DMS53 (cell line): ENCODE measurements at regions not wholly inside any gene's neighbourhood (a gene's known extent, or its start where the extent isn't known, plus 50 kb on each side); places are given as distances from the start of the nearest gene placed in this dataset.
A peak's percentile ranks its signal among the peaks of the same experiment; 100 is the strongest.
"Not testable (repeated sequence)": the region's sequence is repeated elsewhere in the genome, so short reads cannot be mapped to it uniquely, and the experiment has no call there.

Experiments
- DNase-seq: peaks from one replicate; lab custom pipeline; 2025; lab: John Stamatoyannopoulos, UW

DNA sequence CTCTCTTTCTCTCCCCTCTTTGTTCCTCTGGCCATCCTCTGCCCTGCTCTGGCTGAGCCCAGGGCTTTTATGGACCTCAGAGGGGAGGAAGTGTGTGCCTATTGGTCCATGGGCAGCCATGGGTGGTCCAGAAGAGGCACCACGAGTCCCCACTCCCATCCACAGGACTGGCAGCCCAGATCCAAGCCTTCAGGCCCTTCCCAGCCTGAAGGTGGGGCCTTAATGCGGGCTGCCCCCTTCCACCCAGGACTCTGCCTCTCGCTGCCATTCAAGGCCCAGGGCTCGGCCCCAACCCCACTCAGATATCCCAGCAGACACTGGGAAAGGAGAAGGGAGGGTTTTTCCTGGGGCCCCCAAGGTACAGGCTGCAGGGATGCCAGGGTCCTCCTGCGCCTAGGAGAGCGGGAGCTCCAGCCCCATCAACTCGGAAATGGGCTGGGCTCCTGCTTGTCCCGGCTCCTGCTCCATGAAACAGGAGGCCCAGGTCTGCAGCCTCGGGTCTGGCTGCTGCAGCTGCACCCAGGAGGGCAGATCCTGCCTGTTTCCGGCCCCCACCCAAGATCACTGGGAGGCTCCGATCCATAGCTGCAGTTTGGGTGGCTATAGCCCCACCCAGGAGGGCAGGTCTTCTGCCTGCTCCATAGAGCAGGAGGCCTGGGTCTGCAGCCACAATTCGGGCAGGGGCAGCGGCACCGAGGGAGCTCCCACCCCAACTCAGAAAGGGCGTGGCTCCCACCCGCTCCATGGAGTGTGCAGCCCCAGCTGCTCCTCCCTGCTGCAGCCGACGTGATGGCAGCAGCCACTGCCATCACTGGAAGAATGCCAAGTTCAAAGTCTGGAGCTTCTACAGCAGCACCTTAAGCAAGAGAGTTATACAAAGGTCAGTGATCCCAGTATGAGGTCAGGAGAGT, 116.6 kb upstream of the RBBP8 start:
- no peak for DNase-seq

DNA sequence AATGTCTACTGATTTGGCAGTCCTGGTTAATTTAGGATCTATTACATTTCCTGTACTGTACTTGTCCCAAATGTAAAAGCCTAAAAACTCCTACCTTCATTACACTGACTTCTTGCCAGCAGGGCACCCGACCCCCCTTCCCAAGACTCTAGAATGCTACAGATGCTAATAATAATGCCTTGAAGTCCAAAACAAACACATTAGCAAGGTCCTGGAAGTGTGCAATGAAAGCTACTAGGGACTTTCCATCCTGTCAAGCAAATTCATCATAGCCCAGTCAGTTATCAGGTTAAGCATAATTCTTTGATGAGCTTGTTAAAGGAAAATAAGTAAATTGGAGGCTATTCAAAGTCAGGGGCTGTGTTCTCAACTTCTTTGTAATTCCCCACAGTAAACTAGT, 115.3 kb upstream of the RBBP8 start:
- peak; percentile 1 for DNase-seq

DNA sequence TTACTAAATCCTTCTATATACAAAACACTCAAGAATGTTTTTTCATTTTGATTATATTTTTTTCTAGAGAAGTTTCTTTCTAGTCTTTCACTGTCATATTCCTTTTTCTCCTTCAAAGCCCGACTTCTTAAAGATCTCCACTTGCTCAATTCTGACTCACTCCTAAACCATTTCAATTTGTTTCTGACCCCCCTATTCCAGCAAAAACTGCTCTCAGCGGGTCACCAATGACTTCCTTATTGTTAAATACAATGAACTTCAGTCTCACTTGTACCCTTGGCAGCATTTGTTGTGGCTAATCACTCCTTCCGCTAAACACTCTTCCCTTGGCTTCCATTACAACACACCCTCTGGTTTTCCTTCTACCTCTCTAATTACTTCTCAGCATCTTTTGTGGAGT, 111.1 kb upstream of the RBBP8 start:
- DNase-seq: no peak

DNA sequence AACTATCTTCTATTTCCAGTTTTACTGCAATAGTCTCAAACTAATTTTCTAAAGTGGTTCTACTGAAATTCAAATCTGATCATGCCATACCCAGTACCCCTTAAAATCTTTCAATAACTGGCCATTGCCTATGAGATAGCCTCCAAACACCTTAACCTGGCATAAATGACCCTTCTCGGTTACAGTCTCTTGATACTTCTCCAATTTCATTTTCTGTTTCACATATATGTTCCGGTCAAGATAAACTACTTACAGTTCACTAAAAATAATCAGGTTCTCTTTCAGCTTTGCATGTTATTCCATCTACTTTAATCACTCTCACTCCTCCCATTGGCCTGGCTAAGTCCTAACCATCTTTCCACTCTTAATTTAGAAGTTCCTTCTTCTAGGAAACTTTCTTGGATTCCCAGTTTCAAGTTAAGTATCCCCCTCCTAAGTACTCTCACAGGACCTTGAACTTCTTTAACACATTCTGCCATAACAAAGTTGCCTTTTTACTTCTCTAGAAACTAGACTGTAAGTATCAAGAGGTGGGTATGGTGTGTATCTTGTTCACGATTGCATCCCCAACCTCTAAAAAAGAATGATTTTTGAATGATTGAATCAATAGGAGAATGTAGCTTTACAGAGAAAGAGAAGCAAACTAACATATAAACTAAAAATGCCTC, 110.2 kb upstream of the RBBP8 start:
- no peak for DNase-seq

DNA sequence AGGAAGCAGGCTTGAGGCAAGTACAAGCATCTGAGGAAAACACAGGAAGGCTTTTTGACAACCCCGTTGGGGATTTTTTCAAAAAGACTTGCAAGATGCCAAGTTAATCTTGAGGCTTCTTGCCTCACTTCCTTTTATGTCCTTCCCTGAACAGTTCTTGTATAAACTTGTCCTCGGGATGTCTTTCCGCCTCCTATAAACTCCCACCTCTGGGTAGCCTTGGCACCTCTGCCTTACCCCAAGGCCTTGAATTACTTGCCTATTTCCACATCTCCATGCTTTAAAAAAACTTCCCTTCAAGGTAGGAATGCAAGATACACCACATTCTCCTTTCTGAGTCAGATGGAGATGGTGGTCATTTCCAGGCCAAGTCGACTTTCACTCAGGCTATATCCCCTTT, 106.4 kb upstream of the RBBP8 start:
- no peak for DNase-seq

DNA sequence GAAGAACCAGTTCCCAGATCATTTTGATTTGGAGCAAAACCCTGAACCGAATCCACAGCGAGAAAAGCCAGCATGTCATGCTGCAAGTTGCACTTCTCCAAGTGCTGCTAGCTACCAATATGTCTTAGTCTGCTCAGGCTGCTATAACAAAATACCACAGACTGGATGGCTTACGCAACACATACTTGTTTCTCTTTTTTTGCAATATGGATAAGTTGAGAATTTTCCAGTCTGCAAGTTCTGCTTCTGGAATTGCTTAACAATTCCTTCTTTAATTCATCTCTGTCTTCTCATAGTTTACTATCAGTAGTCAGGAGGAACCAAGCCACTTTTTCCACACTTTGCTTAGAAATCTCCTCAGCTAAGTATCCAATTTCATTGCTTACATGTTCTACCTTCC, 105.9 kb upstream of the RBBP8 start:
- DNase-seq: no peak

DNA sequence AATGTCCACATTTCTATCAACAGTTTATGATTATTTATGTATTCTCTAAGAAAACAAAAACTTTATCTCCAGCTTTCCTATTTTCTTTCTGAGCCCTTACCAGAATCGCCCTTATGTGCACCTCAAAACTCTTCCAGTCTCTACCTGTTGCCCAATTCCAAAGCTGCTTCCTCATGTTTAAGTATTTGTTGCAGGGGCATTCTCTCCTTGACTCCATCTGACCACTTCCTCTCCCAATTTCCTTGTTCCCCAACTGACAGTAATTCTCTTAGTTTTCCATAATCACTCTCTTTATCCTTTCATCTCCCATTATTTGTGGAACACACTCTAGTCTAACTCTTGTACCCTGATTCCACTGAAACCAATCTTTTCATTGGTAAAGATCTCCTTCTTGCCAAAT, 105.4 kb upstream of the RBBP8 start:
- no peak for DNase-seq

DNA sequence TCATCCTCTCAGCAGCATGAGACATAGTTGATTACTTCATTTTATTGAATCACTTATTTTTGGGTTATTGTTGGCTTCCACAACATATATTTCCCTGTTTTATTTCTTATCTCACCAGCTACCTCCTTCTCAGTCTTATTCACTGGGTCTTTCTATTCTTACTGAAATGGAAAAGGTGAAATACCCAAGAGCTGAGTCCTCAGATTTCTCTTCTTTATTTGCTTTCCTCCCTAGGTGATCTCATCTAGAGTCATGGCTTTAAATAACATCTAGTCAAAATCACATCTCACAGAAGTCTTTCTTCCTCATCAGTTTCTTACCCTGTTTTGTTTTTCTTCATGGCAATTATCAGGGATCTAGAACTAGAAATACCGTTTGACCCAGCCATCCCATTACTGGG, 105.0 kb upstream of the RBBP8 start:
- DNase-seq: no peak

DNA sequence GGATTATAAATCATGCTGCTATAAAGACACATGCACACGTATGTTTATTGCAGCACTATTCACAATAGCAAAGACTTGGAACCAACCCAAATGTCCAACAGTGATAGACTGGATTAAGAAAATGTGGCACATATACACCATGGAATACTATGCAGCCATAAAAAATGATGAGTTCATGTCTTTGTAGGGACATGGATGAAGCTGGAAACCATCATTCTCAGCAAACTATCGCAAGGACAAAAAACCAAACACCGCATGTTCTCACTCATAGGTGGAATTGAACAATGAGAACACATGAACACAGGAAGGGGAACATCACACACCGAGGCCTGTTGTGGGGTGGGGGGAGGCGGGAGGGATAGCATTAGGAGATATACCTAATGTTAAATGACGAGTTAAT, 104.5 kb upstream of the RBBP8 start:
- DNase-seq: not testable (repeated sequence)

DNA sequence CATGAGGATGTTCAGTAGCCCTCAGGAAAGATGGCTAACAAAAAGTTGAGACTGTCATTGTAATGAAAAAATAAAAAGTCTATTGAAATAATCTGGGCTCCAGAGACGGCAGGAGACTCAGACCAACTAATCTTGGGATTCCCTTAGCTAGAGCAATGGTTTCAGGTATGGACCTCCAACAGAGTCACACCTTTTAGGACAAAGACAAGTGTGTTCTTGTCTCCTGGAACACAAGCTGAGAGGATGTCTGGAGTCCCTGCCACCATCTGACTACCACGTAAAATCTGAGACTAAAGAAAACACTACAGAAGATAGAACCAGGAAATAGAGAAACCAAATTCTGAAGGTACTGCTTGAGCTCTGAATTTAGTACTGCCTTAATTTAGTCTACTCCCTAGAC, 103.3 kb upstream of the RBBP8 start:
- peak; percentile 48 for DNase-seq

DNA sequence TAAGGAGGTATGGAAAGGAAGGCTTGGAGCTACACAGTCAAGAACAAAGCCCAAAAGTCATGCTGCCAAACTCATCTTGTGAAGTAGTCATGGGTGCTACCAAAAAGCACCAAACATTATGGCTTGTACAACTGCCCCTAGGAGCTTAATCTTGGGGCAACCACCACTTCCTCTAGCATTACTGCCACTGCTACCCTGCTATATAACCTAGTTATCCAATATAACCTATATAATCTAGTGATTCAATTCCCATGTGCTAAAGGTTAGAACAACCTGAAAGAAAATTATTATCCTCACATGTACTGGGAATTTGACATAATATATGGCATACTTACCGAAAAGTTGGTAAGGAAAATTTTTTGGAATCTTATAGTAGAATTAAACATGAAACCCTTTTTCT, 102.6 kb upstream of the RBBP8 start:
- no peak for DNase-seq

DNA sequence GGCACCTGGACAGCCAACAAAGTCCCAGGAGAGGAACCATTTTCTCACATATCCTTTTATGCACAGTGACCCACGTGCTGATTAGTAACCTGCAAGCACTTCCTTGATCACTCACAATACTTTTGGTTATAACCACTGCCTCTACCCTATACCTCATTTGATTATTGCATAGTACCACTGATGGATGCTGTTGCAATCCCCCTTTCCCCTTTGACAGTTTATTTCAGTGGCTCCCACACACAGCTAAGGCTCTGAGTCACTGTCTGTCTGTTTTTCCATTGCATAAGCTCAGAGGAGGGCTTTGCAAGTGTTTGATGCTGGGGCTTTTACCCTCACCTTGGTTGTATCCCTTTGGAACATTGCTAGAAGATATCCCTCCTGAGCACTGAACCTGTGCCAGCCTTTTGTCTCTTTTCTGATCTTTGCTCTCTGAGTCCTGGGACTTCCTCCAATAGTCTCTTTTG, 101.7 kb upstream of the RBBP8 start:
- DNase-seq: no peak

DNA sequence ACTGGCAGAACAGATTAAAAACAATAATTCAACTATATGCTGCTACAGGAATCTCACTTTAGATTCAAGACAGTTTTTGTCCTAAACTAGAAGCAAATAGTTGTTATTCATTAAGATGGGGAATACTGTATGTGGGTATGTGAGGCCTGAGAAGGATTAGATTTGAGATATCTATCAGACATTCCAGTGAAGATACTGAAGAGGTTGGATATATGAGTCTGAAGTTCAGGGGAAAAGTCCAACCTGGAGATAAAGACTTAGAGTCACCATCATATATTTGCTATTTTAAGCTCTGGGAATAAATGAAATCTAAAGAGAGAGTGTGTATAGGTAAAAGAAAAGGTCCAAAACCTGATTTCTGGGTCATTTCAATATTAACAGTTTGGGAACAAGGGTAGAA, 96.2 kb upstream of the RBBP8 start:
- no peak for DNase-seq

DNA sequence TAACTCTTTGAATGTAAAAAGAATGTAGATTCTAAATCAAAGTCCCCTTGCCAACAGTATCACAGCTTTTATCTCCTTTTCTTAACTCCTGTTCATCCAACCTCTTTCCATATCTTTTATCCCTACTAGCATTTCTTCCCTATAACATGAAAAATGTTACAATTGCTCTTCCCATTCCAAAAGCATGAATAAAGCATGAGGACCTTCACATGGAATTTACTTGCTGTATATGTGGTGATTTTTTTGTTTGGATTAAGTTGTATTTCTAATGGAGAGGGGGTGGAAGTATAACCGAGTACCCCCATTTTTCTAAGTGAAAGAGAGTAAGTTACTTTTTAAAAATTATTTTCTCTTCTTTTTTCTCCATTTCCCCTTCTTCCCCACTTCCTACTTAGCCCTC, 94.9 kb upstream of the RBBP8 start:
- no peak for DNase-seq

DNA sequence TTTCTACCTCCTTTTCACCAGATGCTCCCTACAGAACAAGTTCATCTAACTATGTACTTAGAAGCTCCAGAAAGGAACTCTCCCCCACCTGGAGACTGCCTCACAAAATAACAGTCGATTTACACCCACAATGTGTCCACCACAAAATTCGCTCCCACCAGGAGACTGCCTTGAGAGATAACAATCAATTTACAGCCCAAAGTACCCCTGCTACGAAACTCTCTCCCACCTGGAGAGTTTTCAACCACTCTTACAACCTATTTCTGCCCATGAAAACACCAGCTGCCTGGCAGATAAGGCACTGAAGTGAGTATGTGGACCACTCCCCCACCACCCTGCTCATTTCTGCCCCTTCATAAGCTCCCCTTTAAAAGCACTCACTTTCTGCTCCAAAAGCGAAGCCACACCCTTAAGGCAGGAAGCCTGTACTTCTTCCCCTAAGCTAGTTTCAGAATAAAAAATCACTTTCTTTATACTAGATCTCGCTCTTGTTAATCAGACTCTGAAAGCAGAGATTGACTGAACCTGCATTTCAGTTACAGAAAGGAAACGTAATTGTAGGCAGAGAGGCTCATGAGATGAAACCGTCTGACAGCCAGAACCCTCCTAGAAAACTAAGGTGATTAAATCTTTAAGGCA, 94.4 kb upstream of the RBBP8 start:
- no peak for DNase-seq

DNA sequence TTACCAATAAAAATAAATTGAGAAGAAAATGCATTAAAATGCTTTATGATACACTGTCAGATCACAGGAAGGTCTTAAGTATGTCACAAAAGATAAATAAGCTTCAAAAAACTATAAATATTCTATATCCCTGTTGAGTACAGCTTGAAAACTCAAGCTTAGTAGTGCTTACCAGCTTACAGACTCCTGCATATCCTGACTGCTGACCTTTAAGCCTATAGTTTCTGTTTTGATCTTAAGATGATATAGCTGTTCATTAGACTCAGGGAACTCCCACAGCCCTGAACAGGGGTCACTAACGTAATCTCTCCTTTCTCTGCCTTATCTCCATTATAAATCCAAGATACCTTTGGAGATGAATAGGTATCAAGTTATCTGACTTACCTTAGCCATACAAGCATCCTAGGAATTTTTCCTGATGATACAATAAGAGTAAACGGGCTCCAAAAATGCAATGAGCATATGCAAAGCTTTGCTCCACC, 93.7 kb upstream of the RBBP8 start:
- DNase-seq: no peak

DNA sequence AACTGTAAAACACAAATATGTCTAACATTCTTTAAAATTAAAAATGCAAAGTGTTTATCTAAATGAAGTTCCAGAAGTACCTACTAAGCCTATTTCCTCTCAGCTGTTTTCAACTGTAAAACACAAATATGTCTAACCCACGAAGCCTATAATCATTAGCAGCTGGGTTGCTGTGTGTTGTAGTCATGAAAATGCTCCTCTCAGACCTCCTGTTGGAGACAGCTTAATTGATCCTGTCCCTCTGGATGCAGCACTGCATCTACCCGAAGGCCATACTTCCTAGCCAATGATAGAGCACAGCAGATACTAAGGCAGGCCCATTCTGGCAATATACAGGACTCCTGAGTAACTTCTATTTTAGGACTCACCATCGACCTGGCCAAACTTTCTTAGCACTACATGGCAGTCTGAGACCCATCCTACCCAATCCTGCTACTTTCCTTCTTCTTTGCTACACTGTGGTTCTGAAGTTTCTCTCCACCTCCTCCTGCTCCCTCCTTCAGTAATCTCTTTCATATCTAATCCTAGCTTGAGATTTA, 92.5 kb upstream of the RBBP8 start:
- DNase-seq: no peak

DNA sequence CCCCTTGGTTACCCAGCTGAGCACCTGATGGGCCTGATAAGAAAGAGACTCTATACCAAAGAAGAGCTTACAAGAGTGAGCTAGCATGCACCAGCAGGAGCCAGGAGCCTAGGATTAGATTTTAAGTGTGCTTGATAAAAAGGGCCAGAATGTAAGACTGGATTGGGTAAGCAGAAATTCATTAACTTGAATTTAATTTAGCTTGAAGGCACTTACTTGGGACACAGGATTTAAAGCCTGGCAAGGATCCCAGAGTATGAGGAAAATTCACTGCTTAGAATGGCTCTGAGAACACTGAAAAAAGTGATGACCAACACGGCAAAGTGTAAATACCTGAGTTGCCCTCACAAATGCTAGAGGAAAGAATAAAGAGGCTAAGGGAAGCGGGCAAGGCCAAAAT, 91.3 kb upstream of the RBBP8 start:
- no peak for DNase-seq

DNA sequence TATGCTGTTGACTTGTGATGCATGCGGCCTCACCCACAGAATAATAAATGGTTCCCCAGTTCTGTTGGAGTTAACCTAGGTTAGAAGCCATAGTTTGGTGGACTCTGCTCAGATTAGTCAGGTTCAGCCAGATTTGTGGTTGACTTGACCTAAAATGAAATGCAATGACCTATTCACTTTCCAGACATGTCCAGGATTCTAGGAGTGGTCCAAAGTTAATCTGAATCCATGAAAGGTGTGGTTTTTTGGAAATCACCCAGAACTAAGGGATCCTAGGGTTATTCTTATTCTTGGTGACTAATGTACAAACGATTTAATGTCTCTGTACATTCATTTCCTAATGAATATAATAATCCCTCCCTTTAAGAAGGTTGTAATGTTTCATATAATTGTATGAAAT, 88.9 kb upstream of the RBBP8 start:
- no peak for DNase-seq

DNA sequence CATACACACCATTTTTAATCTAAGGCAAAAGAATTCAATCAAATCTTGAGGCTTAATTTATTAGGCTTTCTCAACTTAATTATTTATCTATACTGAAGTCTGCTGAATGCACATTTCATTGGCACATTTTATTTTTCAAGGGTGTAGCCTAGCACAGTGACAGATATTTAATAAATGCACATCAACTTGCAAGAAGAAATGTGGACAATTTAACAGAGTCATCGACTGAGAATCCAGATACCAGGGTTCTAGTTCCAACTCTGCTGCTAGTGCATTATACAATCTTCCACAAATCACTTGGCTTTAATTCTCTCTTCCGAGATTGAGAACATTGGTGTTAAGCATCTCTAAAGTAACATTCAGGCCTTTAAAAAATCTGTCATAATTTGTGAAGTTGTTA, 88.5 kb upstream of the RBBP8 start:
- no peak for DNase-seq

DNA sequence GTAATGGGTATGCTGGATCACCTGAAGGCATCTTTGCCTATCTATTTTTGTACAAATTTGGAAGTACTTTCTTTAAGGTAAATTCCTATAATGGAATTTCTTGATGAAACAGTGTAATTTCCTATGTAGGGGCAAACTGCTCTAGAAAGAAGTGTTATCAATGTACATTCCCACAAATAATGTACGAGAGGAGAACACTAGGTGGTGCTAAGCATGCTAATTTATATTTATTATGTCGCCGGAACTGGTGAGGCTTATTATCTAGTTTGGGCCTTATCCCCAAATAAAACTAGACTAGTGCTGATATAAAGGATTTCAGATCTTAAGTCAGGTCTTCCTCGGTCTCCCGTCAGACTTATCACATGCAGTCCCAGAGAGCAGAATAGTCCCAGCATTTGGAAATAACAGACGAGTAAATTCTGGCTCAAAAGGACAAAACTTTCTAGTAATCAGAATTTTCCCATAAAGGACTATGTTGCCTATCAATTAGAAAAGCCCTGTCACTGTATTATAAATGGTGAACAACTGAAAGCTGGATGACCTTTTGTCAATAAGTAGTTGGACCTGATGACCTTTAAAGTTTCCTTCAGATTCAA, 86.9 kb upstream of the RBBP8 start:
- peak; percentile 66 for DNase-seq

DNA sequence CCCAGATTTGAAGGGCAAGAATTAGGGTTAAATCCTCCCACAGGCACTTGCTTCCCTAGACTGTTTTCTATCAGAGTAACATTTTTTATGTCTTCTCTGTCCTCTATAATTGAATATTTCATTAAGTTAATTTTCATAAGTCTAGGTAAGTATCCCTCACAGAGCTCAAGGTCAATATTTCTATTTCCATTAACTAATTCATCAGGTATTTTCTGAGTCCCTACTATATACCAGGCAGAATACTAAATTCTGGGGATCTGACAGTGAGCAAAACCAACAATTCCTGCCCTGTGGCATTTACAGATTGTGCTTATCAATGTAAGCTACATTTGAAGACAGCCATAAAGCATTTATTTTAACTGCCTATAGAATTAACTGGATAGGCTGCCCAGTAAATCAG, 86.4 kb upstream of the RBBP8 start:
- DNase-seq: no peak
